ENCODE measurements at regions not wholly inside any gene's neighbourhood (a gene's known extent, or its start where the extent isn't known, plus 50 kb on each side); places are given as distances from the start of the nearest gene placed in this dataset.
"Not testable (repeated sequence)": the region's sequence is repeated elsewhere in the genome, so short reads cannot be mapped to it uniquely, and the experiment has no call there.

GRCh38 chr7:32727483-32728411 is 163.8 kb downstream of the KBTBD2 start:
- TF ChIP-seq CTCF (IDR thresholded peaks at IDR 0.05; ENCODE audit: insufficient read depth, low read length): not testable (repeated sequence)
- TF ChIP-seq, protein P1, sequence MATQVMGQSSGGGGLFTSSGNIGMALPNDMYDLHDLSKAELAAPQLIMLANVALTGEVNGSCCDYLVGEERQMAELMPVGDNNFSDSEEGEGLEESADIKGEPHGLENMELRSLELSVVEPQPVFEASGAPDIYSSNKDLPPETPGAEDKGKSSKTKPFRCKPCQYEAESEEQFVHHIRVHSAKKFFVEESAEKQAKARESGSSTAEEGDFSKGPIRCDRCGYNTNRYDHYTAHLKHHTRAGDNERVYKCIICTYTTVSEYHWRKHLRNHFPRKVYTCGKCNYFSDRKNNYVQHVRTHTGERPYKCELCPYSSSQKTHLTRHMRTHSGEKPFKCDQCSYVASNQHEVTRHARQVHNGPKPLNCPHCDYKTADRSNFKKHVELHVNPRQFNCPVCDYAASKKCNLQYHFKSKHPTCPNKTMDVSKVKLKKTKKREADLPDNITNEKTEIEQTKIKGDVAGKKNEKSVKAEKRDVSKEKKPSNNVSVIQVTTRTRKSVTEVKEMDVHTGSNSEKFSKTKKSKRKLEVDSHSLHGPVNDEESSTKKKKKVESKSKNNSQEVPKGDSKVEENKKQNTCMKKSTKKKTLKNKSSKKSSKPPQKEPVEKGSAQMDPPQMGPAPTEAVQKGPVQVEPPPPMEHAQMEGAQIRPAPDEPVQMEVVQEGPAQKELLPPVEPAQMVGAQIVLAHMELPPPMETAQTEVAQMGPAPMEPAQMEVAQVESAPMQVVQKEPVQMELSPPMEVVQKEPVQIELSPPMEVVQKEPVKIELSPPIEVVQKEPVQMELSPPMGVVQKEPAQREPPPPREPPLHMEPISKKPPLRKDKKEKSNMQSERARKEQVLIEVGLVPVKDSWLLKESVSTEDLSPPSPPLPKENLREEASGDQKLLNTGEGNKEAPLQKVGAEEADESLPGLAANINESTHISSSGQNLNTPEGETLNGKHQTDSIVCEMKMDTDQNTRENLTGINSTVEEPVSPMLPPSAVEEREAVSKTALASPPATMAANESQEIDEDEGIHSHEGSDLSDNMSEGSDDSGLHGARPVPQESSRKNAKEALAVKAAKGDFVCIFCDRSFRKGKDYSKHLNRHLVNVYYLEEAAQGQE (IDR thresholded peaks at IDR 0.05; ENCODE audit: insufficient replicate concordance, low read depth): not testable (repeated sequence)

All from HL-60 (cell line).